ENCODE measurements at regions not wholly inside any gene's neighbourhood (a gene's known extent, or its start where the extent isn't known, plus 50 kb on each side); places are given as distances from the start of the nearest gene placed in this dataset.

GRCh38 chr17:71247441-71248015 lies 873.3 kb upstream of the SOX9 start:
- DNase-seq = no peak

GRCh38 chr17:71251276-71251675 lies 869.5 kb upstream of the SOX9 start:
- DNase-seq = no peak

GRCh38 chr17:71251951-71252350 lies 868.9 kb upstream of the SOX9 start:
- DNase-seq = no peak

GRCh38 chr17:71252436-71252835 lies 868.4 kb upstream of the SOX9 start:
- no peak for DNase-seq

- no peak for DNase-seq
Observed at GRCh38 chr17:71257096-71257495, 863.7 kb upstream of the SOX9 start.

- DNase-seq = no peak
Observed at GRCh38 chr17:71260366-71260940, 860.4 kb upstream of the SOX9 start.

- DNase-seq = no peak
Observed at GRCh38 chr17:71262586-71262985, 858.2 kb upstream of the SOX9 start.

- DNase-seq = no peak
Observed at GRCh38 chr17:71267668-71268067, 853.2 kb upstream of the SOX9 start.

GRCh38 chr17:71269201-71269600 lies 851.6 kb upstream of the SOX9 start:
- DNase-seq = no peak

- no peak for DNase-seq
Observed at GRCh38 chr17:71273441-71273840, 847.4 kb upstream of the SOX9 start.

GRCh38 chr17:71276079-71276478 lies 844.7 kb upstream of the SOX9 start:
- DNase-seq = no peak

- no peak for DNase-seq
Observed at GRCh38 chr17:71283486-71283885, 837.3 kb upstream of the SOX9 start.

- no peak for DNase-seq
Observed at GRCh38 chr17:71284032-71284755, 836.6 kb upstream of the SOX9 start.

GRCh38 chr17:71286625-71287024 lies 834.2 kb upstream of the SOX9 start:
- DNase-seq = no peak

- no peak for DNase-seq
Observed at GRCh38 chr17:71287071-71287823, 833.6 kb upstream of the SOX9 start.

- DNase-seq = no peak
Observed at GRCh38 chr17:71292006-71292405, 828.8 kb upstream of the SOX9 start.

- no peak for DNase-seq
Observed at GRCh38 chr17:71296005-71296404, 824.8 kb upstream of the SOX9 start.

- DNase-seq = no peak
Observed at GRCh38 chr17:71301063-71301462, 819.8 kb upstream of the SOX9 start.

- DNase-seq = no peak
Observed at GRCh38 chr17:71302721-71303549, 817.9 kb upstream of the SOX9 start.

GRCh38 chr17:71304498-71305158 lies 816.2 kb upstream of the SOX9 start:
- no peak for DNase-seq

GRCh38 chr17:71313866-71314265 lies 807.0 kb upstream of the SOX9 start:
- DNase-seq = no peak

GRCh38 chr17:71315568-71315967 lies 805.3 kb upstream of the SOX9 start:
- no peak for DNase-seq
